GM12872 (cell line): ENCODE measurements at regions not wholly inside any gene's neighbourhood (a gene's known extent, or its start where the extent isn't known, plus 50 kb on each side); places are given as distances from the start of the nearest gene placed in this dataset.

Experiments
- CTCF ChIP-seq: IDR thresholded peaks from 3 replicates; pipeline ENCODE4 v1.5.1; 2011; ENCODE audit warnings: low read depth, mild to moderate bottlenecking, low read length, moderate library complexity; ENCODE audit not compliant: insufficient read depth

GRCh38 chr1:83697961-83698360, 301.0 kb downstream of the TTLL7 start:
- TF ChIP-seq CTCF: no peak

DNA sequence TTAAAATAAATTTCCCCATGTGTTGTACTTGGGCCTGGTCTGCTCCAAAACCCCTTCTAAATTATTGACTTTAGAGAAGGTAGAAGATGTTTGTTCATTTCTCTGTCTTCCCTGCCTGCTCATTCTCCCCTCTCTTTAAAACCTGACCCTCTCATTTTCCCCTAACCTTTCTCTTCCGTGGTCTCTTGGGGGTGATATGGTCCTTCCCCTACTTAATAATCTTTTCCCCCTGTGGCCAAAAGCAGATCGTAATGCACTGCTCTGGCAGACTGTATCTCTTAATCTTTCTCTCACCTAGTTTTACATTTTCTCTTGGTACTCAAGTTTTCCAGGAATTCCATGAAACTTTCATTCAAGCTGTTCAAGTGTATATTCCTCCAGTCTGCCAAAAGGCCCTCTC, 301.7 kb downstream of the TTLL7 start:
- TF ChIP-seq CTCF: no peak

GRCh38 chr1:83694449-83694848, 304.5 kb downstream of the TTLL7 start:
- no peak for TF ChIP-seq CTCF

GRCh38 chr1:83693427-83694126, 305.4 kb downstream of the TTLL7 start:
- TF ChIP-seq CTCF: no peak

GRCh38 chr1:83692524-83693381, 306.2 kb downstream of the TTLL7 start:
- no peak for TF ChIP-seq CTCF

DNA sequence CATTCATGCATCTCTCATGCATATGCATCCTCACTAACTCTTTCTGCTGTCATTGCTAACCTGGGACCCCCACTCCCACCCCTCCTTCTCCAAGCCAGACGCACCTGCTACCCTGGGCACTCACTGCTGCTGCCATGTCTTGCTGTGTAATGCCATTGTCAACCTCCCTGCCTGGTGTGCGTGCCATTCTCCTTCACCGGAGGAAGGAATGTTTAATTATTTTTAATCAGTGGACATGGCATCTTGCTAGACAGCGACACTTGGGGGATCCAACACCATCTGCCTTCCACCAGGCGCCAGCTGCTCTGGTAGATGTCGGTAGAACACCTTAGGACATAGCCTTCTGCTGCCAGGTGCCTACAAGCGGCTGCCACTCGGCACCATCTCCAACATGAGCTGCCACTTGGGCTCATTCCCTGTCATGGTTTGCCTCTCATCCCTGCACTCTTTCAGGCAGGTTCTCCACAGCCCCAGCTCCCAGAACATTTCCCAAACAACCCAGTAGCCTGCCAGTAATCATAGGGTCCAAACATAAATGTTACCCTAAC, 306.9 kb downstream of the TTLL7 start:
- TF ChIP-seq CTCF: no peak
